HG03521 (cell line): ENCODE measurements at regions not wholly inside any gene's neighbourhood (a gene's known extent, or its start where the extent isn't known, plus 50 kb on each side); places are given as distances from the start of the nearest gene placed in this dataset.

Experiments
- ATAC-seq: cut with Tn5 transposase; IDR thresholded peaks from one replicate; pipeline ENCODE4 v1.9.1; 2021; ENCODE audit warnings: mild to moderate bottlenecking, moderate library complexity; ENCODE audit not compliant: unreplicated experiment

GRCh38 chr10:4046712-4047354, 261.8 kb upstream of the KLF6 start:
- no peak for ATAC-seq

- no peak for ATAC-seq
Observed at GRCh38 chr10:4046030-4046429, 261.0 kb upstream of the KLF6 start.

- ATAC-seq: no peak
Observed at GRCh38 chr10:4043897-4044665, 259.1 kb upstream of the KLF6 start.

- no peak for ATAC-seq
Observed at GRCh38 chr10:4041635-4042034, 256.6 kb upstream of the KLF6 start.

- no peak for ATAC-seq
Observed at GRCh38 chr10:4038000-4038399, 253.0 kb upstream of the KLF6 start.

GRCh38 chr10:4035599-4035945, 250.6 kb upstream of the KLF6 start:
- ATAC-seq: no peak

GRCh38 chr10:4034907-4035598, 250.0 kb upstream of the KLF6 start:
- peak; percentile 35 for ATAC-seq

- ATAC-seq: peak; percentile 72
Observed at GRCh38 chr10:4033341-4033896, 248.4 kb upstream of the KLF6 start.

- ATAC-seq: no peak
Observed at GRCh38 chr10:4029866-4030265, 244.9 kb upstream of the KLF6 start.

- no peak for ATAC-seq
Observed at GRCh38 chr10:4028854-4029583, 244.0 kb upstream of the KLF6 start.

GRCh38 chr10:4028027-4028471, 243.0 kb upstream of the KLF6 start:
- no peak for ATAC-seq

GRCh38 chr10:4025339-4025738, 240.3 kb upstream of the KLF6 start:
- ATAC-seq: no peak

- ATAC-seq: no peak
Observed at GRCh38 chr10:4024516-4025245, 239.7 kb upstream of the KLF6 start.

- no peak for ATAC-seq
Observed at GRCh38 chr10:4024027-4024426, 239.0 kb upstream of the KLF6 start.

GRCh38 chr10:4022473-4022872, 237.5 kb upstream of the KLF6 start:
- ATAC-seq: no peak

- no peak for ATAC-seq
Observed at GRCh38 chr10:4020631-4021030, 235.6 kb upstream of the KLF6 start.

GRCh38 chr10:4018054-4018511, 233.1 kb upstream of the KLF6 start:
- ATAC-seq: no peak

GRCh38 chr10:4017336-4017735, 232.3 kb upstream of the KLF6 start:
- ATAC-seq: no peak

- no peak for ATAC-seq
Observed at GRCh38 chr10:4016214-4016740, 231.3 kb upstream of the KLF6 start.

- peak; percentile 66 for ATAC-seq
Observed at GRCh38 chr10:4013651-4014121, 228.7 kb upstream of the KLF6 start.
